IMR-90 (cell line): ENCODE measurements at regions not wholly inside any gene's neighbourhood (a gene's known extent, or its start where the extent isn't known, plus 50 kb on each side); places are given as distances from the start of the nearest gene placed in this dataset.

Experiments used
- CEBPB ChIP-seq: IDR thresholded peaks from 2 replicates; pipeline ENCODE4 v1.6.1; 2012; ENCODE audit warnings: low read depth, low read length, improper control_type of control experiment
- FOS ChIP-seq: fragments of 150-350 bp; IDR thresholded peaks from 2 replicates; pipeline ENCODE4 v1.6.1; 2016; ENCODE audit warnings: low read depth, low read length
- MAZ ChIP-seq: IDR thresholded peaks from 2 replicates; pipeline ENCODE4 v1.6.1; 2012; ENCODE audit warnings: low read depth, mild to moderate bottlenecking, low read length, improper control_type of control experiment, moderate library complexity, borderline replicate concordance
- POLR2A ChIP-seq: IDR thresholded peaks from 2 replicates; pipeline ENCODE4 v1.6.1; 2012; ENCODE audit warnings: mild to moderate bottlenecking, low read depth, low read length
- RAD21 ChIP-seq: IDR thresholded peaks from 2 replicates; pipeline ENCODE4 v1.6.1; 2012; ENCODE audit warnings: low read length, improper control_type of control experiment
- RFX5 ChIP-seq: IDR thresholded peaks from 2 replicates; pipeline ENCODE4 v1.8.0; 2012; ENCODE audit warnings: low read depth, mild to moderate bottlenecking, low read length, moderate library complexity
- TF ChIP-seq, protein P1 (sequence below): conservative IDR thresholded peaks from 2 replicates; pipeline ENCODE4 v1.5.1; 2012; ENCODE audit warnings: mild to moderate bottlenecking, low read depth, low read length, improper control_type of control experiment
- TF ChIP-seq, protein P2 (sequence below): fragments of 150-350 bp; IDR thresholded peaks from 2 replicates; pipeline ENCODE4 v1.6.1; 2017; ENCODE audit warnings: mild to moderate bottlenecking, antibody characterized with exemption, low read length, low read depth
- TF ChIP-seq, protein P3 (sequence below): fragments of 150-350 bp; IDR thresholded peaks from 2 replicates; pipeline ENCODE4 v1.6.1; 2016; ENCODE audit warnings: low read depth, mild to moderate bottlenecking, low read length, moderate library complexity, borderline replicate concordance

DNA sequence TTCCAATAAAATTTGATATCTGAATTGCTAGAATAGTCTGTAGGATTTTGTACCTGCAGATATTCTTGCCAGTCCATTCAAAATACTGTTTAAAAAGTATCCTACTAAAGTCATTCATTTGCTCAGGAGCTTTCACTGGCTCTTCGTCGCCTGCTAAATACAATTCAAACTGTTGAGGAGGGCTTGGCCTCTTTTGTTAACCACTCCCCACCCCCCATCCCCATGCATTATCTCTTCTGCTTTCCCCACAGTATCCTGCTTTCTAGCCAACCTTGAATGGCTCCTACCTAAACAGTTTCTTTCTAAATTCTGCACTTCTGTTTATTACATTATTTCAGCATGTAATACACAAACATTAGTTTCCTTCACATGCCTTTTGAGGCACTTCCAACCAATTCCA, 230.8 kb downstream of the CPE start:
- TF ChIP-seq FOS = no peak
- TF ChIP-seq, protein P1, sequence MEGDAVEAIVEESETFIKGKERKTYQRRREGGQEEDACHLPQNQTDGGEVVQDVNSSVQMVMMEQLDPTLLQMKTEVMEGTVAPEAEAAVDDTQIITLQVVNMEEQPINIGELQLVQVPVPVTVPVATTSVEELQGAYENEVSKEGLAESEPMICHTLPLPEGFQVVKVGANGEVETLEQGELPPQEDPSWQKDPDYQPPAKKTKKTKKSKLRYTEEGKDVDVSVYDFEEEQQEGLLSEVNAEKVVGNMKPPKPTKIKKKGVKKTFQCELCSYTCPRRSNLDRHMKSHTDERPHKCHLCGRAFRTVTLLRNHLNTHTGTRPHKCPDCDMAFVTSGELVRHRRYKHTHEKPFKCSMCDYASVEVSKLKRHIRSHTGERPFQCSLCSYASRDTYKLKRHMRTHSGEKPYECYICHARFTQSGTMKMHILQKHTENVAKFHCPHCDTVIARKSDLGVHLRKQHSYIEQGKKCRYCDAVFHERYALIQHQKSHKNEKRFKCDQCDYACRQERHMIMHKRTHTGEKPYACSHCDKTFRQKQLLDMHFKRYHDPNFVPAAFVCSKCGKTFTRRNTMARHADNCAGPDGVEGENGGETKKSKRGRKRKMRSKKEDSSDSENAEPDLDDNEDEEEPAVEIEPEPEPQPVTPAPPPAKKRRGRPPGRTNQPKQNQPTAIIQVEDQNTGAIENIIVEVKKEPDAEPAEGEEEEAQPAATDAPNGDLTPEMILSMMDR = no peak
- TF ChIP-seq POLR2A = no peak
- TF ChIP-seq CEBPB = no peak
- TF ChIP-seq, protein P2, sequence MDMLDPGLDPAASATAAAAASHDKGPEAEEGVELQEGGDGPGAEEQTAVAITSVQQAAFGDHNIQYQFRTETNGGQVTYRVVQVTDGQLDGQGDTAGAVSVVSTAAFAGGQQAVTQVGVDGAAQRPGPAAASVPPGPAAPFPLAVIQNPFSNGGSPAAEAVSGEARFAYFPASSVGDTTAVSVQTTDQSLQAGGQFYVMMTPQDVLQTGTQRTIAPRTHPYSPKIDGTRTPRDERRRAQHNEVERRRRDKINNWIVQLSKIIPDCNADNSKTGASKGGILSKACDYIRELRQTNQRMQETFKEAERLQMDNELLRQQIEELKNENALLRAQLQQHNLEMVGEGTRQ = no peak
- no peak for TF ChIP-seq RFX5
- no peak for TF ChIP-seq RAD21
- TF ChIP-seq MAZ = no peak
- TF ChIP-seq, protein P3, sequence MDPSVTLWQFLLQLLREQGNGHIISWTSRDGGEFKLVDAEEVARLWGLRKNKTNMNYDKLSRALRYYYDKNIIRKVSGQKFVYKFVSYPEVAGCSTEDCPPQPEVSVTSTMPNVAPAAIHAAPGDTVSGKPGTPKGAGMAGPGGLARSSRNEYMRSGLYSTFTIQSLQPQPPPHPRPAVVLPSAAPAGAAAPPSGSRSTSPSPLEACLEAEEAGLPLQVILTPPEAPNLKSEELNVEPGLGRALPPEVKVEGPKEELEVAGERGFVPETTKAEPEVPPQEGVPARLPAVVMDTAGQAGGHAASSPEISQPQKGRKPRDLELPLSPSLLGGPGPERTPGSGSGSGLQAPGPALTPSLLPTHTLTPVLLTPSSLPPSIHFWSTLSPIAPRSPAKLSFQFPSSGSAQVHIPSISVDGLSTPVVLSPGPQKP = no peak
